MM.1S (cell line): ENCODE measurements at regions not wholly inside any gene's neighbourhood (a gene's known extent, or its start where the extent isn't known, plus 50 kb on each side); places are given as distances from the start of the nearest gene placed in this dataset.

Source experiments
- EZH2 ChIP-seq: fragments of 300-600 bp; sonication (generic); optimal IDR thresholded peaks from 2 replicates; pipeline ENCODE3; 2017; ENCODE audit warnings: low read depth, mild to moderate bottlenecking, antibody characterized with exemption, low read length, mixed read lengths
- EZH2phosphoT487 ChIP-seq: fragments of 300-600 bp; sonication (generic); IDR thresholded peaks from 2 replicates; pipeline ENCODE4 v1.6.1; 2018; ENCODE audit warnings: antibody characterized with exemption, low read length
- TF ChIP-seq, protein P1 (sequence below): fragments of 300-600 bp; sonication (generic); IDR thresholded peaks from 2 replicates; pipeline ENCODE4 v1.5.1; 2016; ENCODE audit warnings: antibody characterized with exemption, low read length, mixed read lengths

GRCh38 chr10:3340127-3340730 lies 167.6 kb upstream of the PITRM1 start:
- TF ChIP-seq EZH2phosphoT487 (no peak), EZH2 (no peak)
- TF ChIP-seq, protein P1, sequence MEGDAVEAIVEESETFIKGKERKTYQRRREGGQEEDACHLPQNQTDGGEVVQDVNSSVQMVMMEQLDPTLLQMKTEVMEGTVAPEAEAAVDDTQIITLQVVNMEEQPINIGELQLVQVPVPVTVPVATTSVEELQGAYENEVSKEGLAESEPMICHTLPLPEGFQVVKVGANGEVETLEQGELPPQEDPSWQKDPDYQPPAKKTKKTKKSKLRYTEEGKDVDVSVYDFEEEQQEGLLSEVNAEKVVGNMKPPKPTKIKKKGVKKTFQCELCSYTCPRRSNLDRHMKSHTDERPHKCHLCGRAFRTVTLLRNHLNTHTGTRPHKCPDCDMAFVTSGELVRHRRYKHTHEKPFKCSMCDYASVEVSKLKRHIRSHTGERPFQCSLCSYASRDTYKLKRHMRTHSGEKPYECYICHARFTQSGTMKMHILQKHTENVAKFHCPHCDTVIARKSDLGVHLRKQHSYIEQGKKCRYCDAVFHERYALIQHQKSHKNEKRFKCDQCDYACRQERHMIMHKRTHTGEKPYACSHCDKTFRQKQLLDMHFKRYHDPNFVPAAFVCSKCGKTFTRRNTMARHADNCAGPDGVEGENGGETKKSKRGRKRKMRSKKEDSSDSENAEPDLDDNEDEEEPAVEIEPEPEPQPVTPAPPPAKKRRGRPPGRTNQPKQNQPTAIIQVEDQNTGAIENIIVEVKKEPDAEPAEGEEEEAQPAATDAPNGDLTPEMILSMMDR = no peak
